GM12874 (cell line): ENCODE measurements at regions not wholly inside any gene's neighbourhood (a gene's known extent, or its start where the extent isn't known, plus 50 kb on each side); places are given as distances from the start of the nearest gene placed in this dataset.

Source experiments
- CTCF ChIP-seq: IDR thresholded peaks from 2 replicates; pipeline ENCODE4 v1.5.1; 2011; ENCODE audit warnings: low read depth, mild to moderate bottlenecking, control low read depth, low read length, moderate library complexity; ENCODE audit not compliant: insufficient read depth

- TF ChIP-seq CTCF = no peak
These were observed 83.8 kb downstream of the AXIN2 start for GRCh38 chr17:65477600-65477999.

GRCh38 chr17:65474660-65475059, 86.8 kb downstream of the AXIN2 start:
- no peak for TF ChIP-seq CTCF

- TF ChIP-seq CTCF = no peak
These were observed 87.5 kb downstream of the AXIN2 start for GRCh38 chr17:65473985-65474384.

- no peak for TF ChIP-seq CTCF
These were observed 88.1 kb downstream of the AXIN2 start for GRCh38 chr17:65473363-65473762.

GRCh38 chr17:65472666-65473309, 88.7 kb downstream of the AXIN2 start:
- TF ChIP-seq CTCF = no peak

GRCh38 chr17:65470783-65471182, 90.7 kb downstream of the AXIN2 start:
- no peak for TF ChIP-seq CTCF

GRCh38 chr17:65468321-65468720, 93.1 kb downstream of the AXIN2 start:
- TF ChIP-seq CTCF = no peak
